HEK293 (cell line): ENCODE measurements at regions not wholly inside any gene's neighbourhood (a gene's known extent, or its start where the extent isn't known, plus 50 kb on each side); places are given as distances from the start of the nearest gene placed in this dataset.

Experiments used
- IKZF3 ChIP-seq: fragments of 450-650 bp; IDR thresholded peaks from 2 replicates; pipeline ENCODE4 v1.5.0; 2018; ENCODE audit warnings: missing biosample characterization, mild to moderate bottlenecking, missing genetic modification characterization, moderate library complexity
- REST ChIP-seq: fragments of 450-650 bp; formaldehyde crosslinking; IDR thresholded peaks from 2 replicates; pipeline ENCODE4 v1.5.1; 2016; ENCODE audit warnings: missing biosample characterization, missing genetic modification characterization
- SP7 ChIP-seq: fragments of 450-650 bp; formaldehyde crosslinking; IDR thresholded peaks from 2 replicates; pipeline ENCODE4 v1.5.1; 2016; ENCODE audit warnings: missing biosample characterization, missing genetic modification characterization
- ZBTB20 ChIP-seq: fragments of 450-650 bp; formaldehyde crosslinking; IDR thresholded peaks from 2 replicates; pipeline ENCODE4 v1.5.1; 2016; ENCODE audit warnings: missing biosample characterization, missing genetic modification characterization
- ZBTB8A ChIP-seq: fragments of 450-650 bp; formaldehyde crosslinking; IDR thresholded peaks from 2 replicates; pipeline ENCODE4 v1.5.1; 2016; ENCODE audit warnings: missing biosample characterization, missing genetic modification characterization
- ZIC2 ChIP-seq: fragments of 450-650 bp; formaldehyde crosslinking; IDR thresholded peaks from 2 replicates; pipeline ENCODE4 v1.5.1; 2016; ENCODE audit warnings: missing biosample characterization, missing genetic modification characterization
- ZNF133 ChIP-seq: fragments of 450-650 bp; formaldehyde crosslinking; IDR thresholded peaks from 2 replicates; pipeline ENCODE4 v1.5.1; 2016; ENCODE audit warnings: missing biosample characterization, missing genetic modification characterization
- ZNF174 ChIP-seq: fragments of 450-650 bp; formaldehyde crosslinking; IDR thresholded peaks from 2 replicates; pipeline ENCODE4 v1.5.0; 2017; ENCODE audit warnings: missing biosample characterization, mild to moderate bottlenecking, missing genetic modification characterization
- ZNF18 ChIP-seq: fragments of 450-650 bp; formaldehyde crosslinking; IDR thresholded peaks from 2 replicates; pipeline ENCODE4 v1.5.1; 2016; ENCODE audit warnings: missing biosample characterization, missing genetic modification characterization
- ZNF239 ChIP-seq: fragments of 450-650 bp; formaldehyde crosslinking; IDR thresholded peaks from 2 replicates; pipeline ENCODE4 v1.5.1; 2016; ENCODE audit warnings: missing biosample characterization, missing genetic modification characterization
- ZNF24 ChIP-seq: fragments of 450-650 bp; formaldehyde crosslinking; IDR thresholded peaks from 2 replicates; pipeline ENCODE4 v1.5.1; 2016; ENCODE audit warnings: missing biosample characterization, missing genetic modification characterization
- ZNF302 ChIP-seq: fragments of 450-650 bp; formaldehyde crosslinking; IDR thresholded peaks from 2 replicates; pipeline ENCODE4 v1.5.1; 2016; ENCODE audit warnings: missing biosample characterization, missing genetic modification characterization, low read depth
- ZNF311 ChIP-seq: fragments of 450-650 bp; formaldehyde crosslinking; IDR thresholded peaks from 2 replicates; pipeline ENCODE4 v1.5.1; 2017; ENCODE audit warnings: missing biosample characterization, missing genetic modification characterization, borderline replicate concordance
- ZNF350 ChIP-seq: fragments of 450-650 bp; formaldehyde crosslinking; IDR thresholded peaks from 2 replicates; pipeline ENCODE4 v1.5.0; 2017; ENCODE audit warnings: missing biosample characterization, mild to moderate bottlenecking, missing genetic modification characterization
- ZNF354C ChIP-seq: fragments of 450-650 bp; formaldehyde crosslinking; IDR thresholded peaks from 2 replicates; pipeline ENCODE4 v1.5.1; 2016; ENCODE audit warnings: missing biosample characterization, missing genetic modification characterization, low read depth, borderline replicate concordance
- ZNF416 ChIP-seq: fragments of 450-650 bp; formaldehyde crosslinking; IDR thresholded peaks from 2 replicates; pipeline ENCODE4 v1.5.1; 2016; ENCODE audit warnings: missing biosample characterization, missing genetic modification characterization
- ZNF433 ChIP-seq: fragments of 450-650 bp; formaldehyde crosslinking; IDR thresholded peaks from 2 replicates; pipeline ENCODE4 v1.5.1; 2016; ENCODE audit warnings: missing biosample characterization, missing genetic modification characterization, low read depth
- ZNF449 ChIP-seq: fragments of 450-650 bp; formaldehyde crosslinking; IDR thresholded peaks from 2 replicates; pipeline ENCODE4 v1.5.1; 2017; ENCODE audit warnings: missing biosample characterization, mild to moderate bottlenecking, missing genetic modification characterization, moderate library complexity
- ZNF521 ChIP-seq: fragments of 450-650 bp; formaldehyde crosslinking; IDR thresholded peaks from 2 replicates; pipeline ENCODE4 v1.5.1; 2017; ENCODE audit warnings: missing biosample characterization, mild to moderate bottlenecking, missing genetic modification characterization
- ZNF548 ChIP-seq: fragments of 450-650 bp; formaldehyde crosslinking; IDR thresholded peaks from 2 replicates; pipeline ENCODE4 v1.5.1; 2016; ENCODE audit warnings: missing biosample characterization, missing genetic modification characterization
- ZNF549 ChIP-seq: fragments of 450-650 bp; IDR thresholded peaks from 2 replicates; pipeline ENCODE4 v1.5.1; 2018; ENCODE audit warnings: missing biosample characterization, missing genetic modification characterization, mild to moderate bottlenecking, inconsistent platforms, moderate library complexity
- ZNF561 ChIP-seq: fragments of 450-650 bp; IDR thresholded peaks from 2 replicates; pipeline ENCODE4 v1.5.1; 2018; ENCODE audit warnings: missing biosample characterization, missing genetic modification characterization, borderline replicate concordance
- ZNF658 ChIP-seq: fragments of 450-650 bp; formaldehyde crosslinking; IDR thresholded peaks from 2 replicates; pipeline ENCODE4; 2016; ENCODE audit warnings: missing biosample characterization, missing genetic modification characterization
- ZNF660 ChIP-seq: fragments of 450-650 bp; IDR thresholded peaks from 2 replicates; pipeline ENCODE4 v1.5.1; 2018; ENCODE audit warnings: missing biosample characterization, mild to moderate bottlenecking, missing genetic modification characterization
- ZNF843 ChIP-seq: fragments of 450-650 bp; formaldehyde crosslinking; IDR thresholded peaks from 2 replicates; pipeline ENCODE4 v1.5.1; 2016; ENCODE audit warnings: missing biosample characterization, missing genetic modification characterization
- TF ChIP-seq, protein P1 (sequence below): fragments of 450-650 bp; formaldehyde crosslinking; IDR thresholded peaks from 2 replicates; pipeline ENCODE4 v1.5.1; 2016; ENCODE audit warnings: missing biosample characterization, missing genetic modification characterization, low read depth
- TF ChIP-seq, protein P2 (sequence below): fragments of 450-650 bp; formaldehyde crosslinking; IDR thresholded peaks from 2 replicates; pipeline ENCODE4 v1.5.1; 2016; ENCODE audit warnings: missing biosample characterization, missing genetic modification characterization, low read depth
- TF ChIP-seq, protein P3 (sequence below): fragments of 450-650 bp; formaldehyde crosslinking; IDR thresholded peaks from 2 replicates; pipeline ENCODE4 v1.5.1; 2017; ENCODE audit warnings: missing biosample characterization, missing genetic modification characterization

DNA sequence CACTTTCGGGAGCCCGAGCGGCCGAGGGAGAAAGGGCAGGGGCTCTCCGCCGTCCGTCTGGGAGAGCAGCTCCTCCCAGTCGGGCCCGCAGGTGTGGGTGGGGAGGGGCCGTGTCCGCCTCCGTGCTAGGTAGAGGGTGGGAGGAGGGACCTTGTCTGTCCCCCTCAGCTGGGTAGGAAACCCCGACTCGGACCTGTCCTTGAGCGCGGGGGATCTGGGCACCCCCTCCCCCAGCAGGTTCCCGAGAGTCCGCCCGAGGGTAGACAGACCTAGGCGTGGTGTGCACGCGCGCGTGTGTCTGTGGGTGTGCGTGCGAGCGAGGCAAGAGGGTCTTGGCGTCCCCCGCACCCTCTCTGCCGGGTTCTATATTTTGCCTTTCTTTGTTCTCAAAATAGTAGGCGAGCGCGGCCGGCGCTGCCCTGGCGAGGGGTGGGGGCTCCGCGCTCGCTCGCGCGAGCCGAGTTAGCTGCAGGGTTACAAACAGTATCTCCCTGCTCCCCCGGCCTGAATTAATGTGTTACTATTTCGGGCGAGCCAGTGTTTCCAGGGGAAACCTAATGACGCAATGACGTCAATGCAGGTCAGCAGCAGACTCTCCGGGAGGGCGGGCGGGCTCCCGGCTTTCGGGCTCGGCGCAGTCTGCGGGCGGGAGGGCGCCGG is 73.9 kb upstream of the LEP start (continued):
- TF ChIP-seq ZBTB20 (tag by site-specific recombination) (0 out of 2 replicates have a peak, but pooled peaks have one; percentile 46), ZNF239 (tag by site-specific recombination) (no peak), ZNF416 (tag by site-specific recombination) (no peak), ZNF174 (tag by site-specific recombination) (no peak), ZNF302 (tag by site-specific recombination) (no peak), ZNF548 (tag by site-specific recombination) (no peak), ZBTB8A (tag by site-specific recombination) (no peak; the same call in 1 of the 2 replicates), ZNF18 (tag by site-specific recombination) (no peak; the same call in 1 of the 2 replicates), ZNF449 (tag by site-specific recombination) (no peak), ZNF24 (tag by site-specific recombination) (no peak), ZNF549 (tag by site-specific recombination) (no peak), ZNF658 (tag by site-specific recombination) (no peak), ZNF843 (tag by site-specific recombination) (no peak; the same call in 1 of the 2 replicates), ZNF433 (tag by site-specific recombination) (no peak), REST (tag by site-specific recombination) (no peak), ZIC2 (tag by site-specific recombination) (no peak), ZNF133 (tag by site-specific recombination) (no peak), ZNF521 (no peak), ZNF561 (tag by site-specific recombination) (peak; percentile 51; the same call in 1 of the 2 replicates), ZNF311 (no peak), ZNF354C (no peak), ZNF350 (tag by site-specific recombination) (no peak), IKZF3 (tag by site-specific recombination) (0 out of 2 replicates have a peak, but pooled peaks have one; percentile 23), SP7 (peak; percentile 33; the same call in 1 of the 2 replicates), ZNF660 (tag by site-specific recombination) (no peak)
- TF ChIP-seq, protein P1, sequence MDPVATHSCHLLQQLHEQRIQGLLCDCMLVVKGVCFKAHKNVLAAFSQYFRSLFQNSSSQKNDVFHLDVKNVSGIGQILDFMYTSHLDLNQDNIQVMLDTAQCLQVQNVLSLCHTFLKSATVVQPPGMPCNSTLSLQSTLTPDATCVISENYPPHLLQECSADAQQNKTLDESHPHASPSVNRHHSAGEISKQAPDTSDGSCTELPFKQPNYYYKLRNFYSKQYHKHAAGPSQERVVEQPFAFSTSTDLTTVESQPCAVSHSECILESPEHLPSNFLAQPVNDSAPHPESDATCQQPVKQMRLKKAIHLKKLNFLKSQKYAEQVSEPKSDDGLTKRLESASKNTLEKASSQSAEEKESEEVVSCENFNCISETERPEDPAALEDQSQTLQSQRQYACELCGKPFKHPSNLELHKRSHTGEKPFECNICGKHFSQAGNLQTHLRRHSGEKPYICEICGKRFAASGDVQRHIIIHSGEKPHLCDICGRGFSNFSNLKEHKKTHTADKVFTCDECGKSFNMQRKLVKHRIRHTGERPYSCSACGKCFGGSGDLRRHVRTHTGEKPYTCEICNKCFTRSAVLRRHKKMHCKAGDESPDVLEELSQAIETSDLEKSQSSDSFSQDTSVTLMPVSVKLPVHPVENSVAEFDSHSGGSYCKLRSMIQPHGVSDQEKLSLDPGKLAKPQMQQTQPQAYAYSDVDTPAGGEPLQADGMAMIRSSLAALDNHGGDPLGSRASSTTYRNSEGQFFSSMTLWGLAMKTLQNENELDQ, result no peak
- TF ChIP-seq, protein P2, sequence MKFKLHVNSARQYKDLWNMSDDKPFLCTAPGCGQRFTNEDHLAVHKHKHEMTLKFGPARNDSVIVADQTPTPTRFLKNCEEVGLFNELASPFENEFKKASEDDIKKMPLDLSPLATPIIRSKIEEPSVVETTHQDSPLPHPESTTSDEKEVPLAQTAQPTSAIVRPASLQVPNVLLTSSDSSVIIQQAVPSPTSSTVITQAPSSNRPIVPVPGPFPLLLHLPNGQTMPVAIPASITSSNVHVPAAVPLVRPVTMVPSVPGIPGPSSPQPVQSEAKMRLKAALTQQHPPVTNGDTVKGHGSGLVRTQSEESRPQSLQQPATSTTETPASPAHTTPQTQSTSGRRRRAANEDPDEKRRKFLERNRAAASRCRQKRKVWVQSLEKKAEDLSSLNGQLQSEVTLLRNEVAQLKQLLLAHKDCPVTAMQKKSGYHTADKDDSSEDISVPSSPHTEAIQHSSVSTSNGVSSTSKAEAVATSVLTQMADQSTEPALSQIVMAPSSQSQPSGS, result peak; percentile 83
- TF ChIP-seq, protein P3, sequence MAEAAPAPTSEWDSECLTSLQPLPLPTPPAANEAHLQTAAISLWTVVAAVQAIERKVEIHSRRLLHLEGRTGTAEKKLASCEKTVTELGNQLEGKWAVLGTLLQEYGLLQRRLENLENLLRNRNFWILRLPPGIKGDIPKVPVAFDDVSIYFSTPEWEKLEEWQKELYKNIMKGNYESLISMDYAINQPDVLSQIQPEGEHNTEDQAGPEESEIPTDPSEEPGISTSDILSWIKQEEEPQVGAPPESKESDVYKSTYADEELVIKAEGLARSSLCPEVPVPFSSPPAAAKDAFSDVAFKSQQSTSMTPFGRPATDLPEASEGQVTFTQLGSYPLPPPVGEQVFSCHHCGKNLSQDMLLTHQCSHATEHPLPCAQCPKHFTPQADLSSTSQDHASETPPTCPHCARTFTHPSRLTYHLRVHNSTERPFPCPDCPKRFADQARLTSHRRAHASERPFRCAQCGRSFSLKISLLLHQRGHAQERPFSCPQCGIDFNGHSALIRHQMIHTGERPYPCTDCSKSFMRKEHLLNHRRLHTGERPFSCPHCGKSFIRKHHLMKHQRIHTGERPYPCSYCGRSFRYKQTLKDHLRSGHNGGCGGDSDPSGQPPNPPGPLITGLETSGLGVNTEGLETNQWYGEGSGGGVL (tag by site-specific recombination), result peak; percentile 92
